ENCODE measurements at regions not wholly inside any gene's neighbourhood (a gene's known extent, or its start where the extent isn't known, plus 50 kb on each side); places are given as distances from the start of the nearest gene placed in this dataset.

- TF ChIP-seq FOXM1 (IDR thresholded peaks at IDR 0.05; ENCODE audit: borderline replicate concordance, low read depth) (no peak), ZBTB7A (IDR thresholded peaks at IDR 0.05; ENCODE audit: low read depth) (no peak), YY1 (IDR thresholded peaks at IDR 0.05; ENCODE audit: low read depth) (no peak), EP300 (IDR thresholded peaks at IDR 0.05; ENCODE audit: borderline replicate concordance) (no peak), REST (IDR thresholded peaks at IDR 0.05; ENCODE audit: low read depth) (no peak), TCF12 (IDR thresholded peaks at IDR 0.05; ENCODE audit: low read depth) (no peak), CEBPB (IDR thresholded peaks at IDR 0.05) (no peak), TEAD4 (IDR thresholded peaks at IDR 0.05) (no peak), CREB1 (IDR thresholded peaks at IDR 0.05; ENCODE audit: low read depth) (no peak), MAX (IDR thresholded peaks at IDR 0.05) (no peak), RAD21 (IDR thresholded peaks at IDR 0.05; ENCODE audit: low read depth) (no peak), TAF1 (IDR thresholded peaks at IDR 0.05; ENCODE audit: low read depth) (no peak), EGR1 (IDR thresholded peaks at IDR 0.05) (no peak), NFIC (IDR thresholded peaks at IDR 0.05) (no peak)
These were observed 205.7 kb upstream of the NECTIN3 start for GRCh38 chr3:110865934-110866333.

Measured in Ishikawa (cell line).